H9 (cell line): ENCODE measurements at regions not wholly inside any gene's neighbourhood (a gene's known extent, or its start where the extent isn't known, plus 50 kb on each side); places are given as distances from the start of the nearest gene placed in this dataset.

ENCODE experiments used
- DNase-seq: peaks from one replicate; pipeline ENCODE4 v3.0.0-alpha.2; 2017
- H2AFZ ChIP-seq: one replicate; pipeline ENCODE4 v1.6.1; 2013; ENCODE audit warnings: mild to moderate bottlenecking, low read length, control low read depth, moderate library complexity
- H2AK5ac ChIP-seq: 2 replicates; pipeline ENCODE4 v1.6.1; 2013; ENCODE audit warnings: low read length, control low read depth, mixed read lengths; ENCODE audit not compliant: insufficient read length
- H2BK120ac ChIP-seq: one replicate; pipeline ENCODE4 v1.6.1; 2013; ENCODE audit warnings: low read depth, mild to moderate bottlenecking, low read length, control low read depth, inconsistent platforms; ENCODE audit not compliant: poor library complexity, severe bottlenecking
- H2BK12ac ChIP-seq: 2 replicates; pipeline ENCODE4 v1.6.1; 2013; ENCODE audit warnings: low read length, control low read depth, mixed read lengths, low read depth; ENCODE audit not compliant: insufficient read length
- H2BK15ac ChIP-seq: 2 replicates; pipeline ENCODE4 v1.6.1; 2013; ENCODE audit warnings: low read depth, low read length, control low read depth
- H2BK20ac ChIP-seq: one replicate; pipeline ENCODE4 v1.6.1; 2013; ENCODE audit warnings: low read depth, mild to moderate bottlenecking, low read length, control low read depth, inconsistent platforms; ENCODE audit not compliant: poor library complexity, severe bottlenecking
- H2BK5ac ChIP-seq: 2 replicates; pipeline ENCODE4 v1.6.1; 2013; ENCODE audit warnings: low read length, control low read depth, mixed read lengths; ENCODE audit not compliant: insufficient read length
- H3K14ac ChIP-seq: 2 replicates; pipeline ENCODE4 v1.6.1; 2013; ENCODE audit warnings: low read length, control low read depth; ENCODE audit not compliant: insufficient read depth
- H3K18ac ChIP-seq: 2 replicates; pipeline ENCODE4 v1.6.1; 2013; ENCODE audit warnings: low read depth, mild to moderate bottlenecking, mixed read lengths, low read length, control low read depth; ENCODE audit not compliant: insufficient read length
- H3K23ac ChIP-seq: 2 replicates; pipeline ENCODE4 v1.6.1; 2013; ENCODE audit warnings: low read length, control low read depth, mixed read lengths, low read depth; ENCODE audit not compliant: insufficient read length
- H3K23me2 ChIP-seq: 2 replicates; pipeline ENCODE4 v1.6.1; 2013; ENCODE audit warnings: low read depth, mild to moderate bottlenecking, mixed read lengths, low read length, control low read depth; ENCODE audit not compliant: insufficient read length, poor library complexity, severe bottlenecking
- H3K27ac ChIP-seq: 2 replicates; pipeline ENCODE4 v1.5.1; 2013; ENCODE audit warnings: low read length, control low read depth, mixed read lengths, low read depth; ENCODE audit not compliant: insufficient read length
- H3K27me3 ChIP-seq: 2 replicates; pipeline ENCODE4 v1.6.1; 2013; ENCODE audit warnings: low read length, control low read depth, inconsistent platforms; ENCODE audit not compliant: insufficient read depth
- H3K4ac ChIP-seq: 2 replicates; pipeline ENCODE4 v1.6.1; 2013; ENCODE audit warnings: low read depth, mild to moderate bottlenecking, control low read depth, inconsistent platforms, low read length, moderate library complexity
- H3K4me1 ChIP-seq: 2 replicates; pipeline ENCODE4 v1.6.1; 2013; ENCODE audit warnings: low read length, control low read depth, inconsistent platforms; ENCODE audit not compliant: insufficient read depth
- H3K4me2 ChIP-seq: 2 replicates; pipeline ENCODE4 v1.6.1; 2013; ENCODE audit warnings: low read length, control low read depth, mixed read lengths; ENCODE audit not compliant: insufficient read length, insufficient read depth
- H3K56ac ChIP-seq: 2 replicates; pipeline ENCODE4 v1.6.1; 2013; ENCODE audit warnings: low read depth, mild to moderate bottlenecking, mixed read lengths, low read length, control low read depth; ENCODE audit not compliant: insufficient read length
- H3K79me1 ChIP-seq: 2 replicates; pipeline ENCODE4 v1.6.1; 2013; ENCODE audit warnings: low read depth, mild to moderate bottlenecking, moderate library complexity, low read length, control low read depth, inconsistent platforms; ENCODE audit not compliant: insufficient read depth, poor library complexity, severe bottlenecking
- H3K79me2 ChIP-seq: 2 replicates; pipeline ENCODE4 v1.6.1; 2013; ENCODE audit warnings: low read length, control low read depth, inconsistent platforms; ENCODE audit not compliant: insufficient read depth
- H3K9ac ChIP-seq: 2 replicates; pipeline ENCODE4 v1.6.1; 2013; ENCODE audit warnings: low read length, control low read depth, mixed read lengths; ENCODE audit not compliant: insufficient read length; ENCODE audit errors: extremely low read depth
- H3K9me3 ChIP-seq: one replicate; pipeline ENCODE4 v1.6.1; 2013; ENCODE audit warnings: low read depth, low read length, inconsistent platforms; ENCODE audit not compliant: control insufficient read depth
- H3T11ph ChIP-seq: one replicate; pipeline ENCODE4 v1.6.1; 2013; ENCODE audit warnings: mild to moderate bottlenecking, low read length, control low read depth, inconsistent platforms
- H4K20me1 ChIP-seq: one replicate; pipeline ENCODE4 v1.6.1; 2013; ENCODE audit not compliant: control insufficient read depth, insufficient read length, insufficient read depth
- H4K5ac ChIP-seq: 2 replicates; pipeline ENCODE4 v1.6.1; 2013; ENCODE audit warnings: low read depth, mild to moderate bottlenecking, mixed read lengths, low read length, control low read depth; ENCODE audit not compliant: insufficient read length
- H4K8ac ChIP-seq: replicated peaks from 2 replicates; pipeline ENCODE4 v1.6.1; 2013; ENCODE audit warnings: low read length, control low read depth, mixed read lengths, low read depth; ENCODE audit not compliant: insufficient read length
- H4K91ac ChIP-seq: 2 replicates; pipeline ENCODE4 v1.6.1; 2013; ENCODE audit warnings: low read depth, mild to moderate bottlenecking, moderate library complexity, mixed read lengths, low read length, control low read depth; ENCODE audit not compliant: insufficient read length
- H3K27ac Mint-ChIP-seq, 3 experiments: 2 replicates in 2 of 3; 3 replicates in 1 of 3; pipeline ENCODE4 v1.8.0; 2020 to 2021; ENCODE audit warnings: mixed read lengths in 3 of 3, mild to moderate bottlenecking in 1 of 3, moderate library complexity in 1 of 3
- H3K27me3 Mint-ChIP-seq: 2 replicates; pipeline ENCODE4 v1.8.0; 2021; ENCODE audit warnings: low read depth, mild to moderate bottlenecking, moderate library complexity, mixed read lengths
- H3K36me3 Mint-ChIP-seq, 3 experiments: 2 replicates in 2 of 3; 3 replicates in 1 of 3; pipeline ENCODE4 v1.8.0; 2020 to 2021; ENCODE audit warnings: low read depth in 3 of 3, mixed read lengths in 3 of 3; ENCODE audit not compliant: insufficient read depth in 1 of 3
- H3K4me1 Mint-ChIP-seq, 2 experiments: 2 replicates each; pipeline ENCODE4 v1.8.0; 2020; ENCODE audit warnings: mixed read lengths in 2 of 2
- H3K4me3 Mint-ChIP-seq, 2 experiments: 2 replicates in 1 of 2; 3 replicates in 1 of 2; pipeline ENCODE4 v1.8.0; 2020 to 2021; ENCODE audit warnings: mild to moderate bottlenecking in 2 of 2, mixed read lengths in 2 of 2, moderate library complexity in 1 of 2
- H3K9me3 Mint-ChIP-seq, 2 experiments: 2 replicates in 1 of 2; 3 replicates in 1 of 2; pipeline ENCODE4 v1.8.0; 2020; ENCODE audit warnings: mild to moderate bottlenecking in 2 of 2, mixed read lengths in 2 of 2, moderate library complexity in 1 of 2
- CTCF ChIP-seq: fragments of 200-600 bp; sonication (generic); conservative IDR thresholded peaks from 3 replicates; pipeline ENCODE4 v1.8.0; 2021; ENCODE audit warnings: antibody characterized with exemption, mild to moderate bottlenecking
- WGBS: extraction: QIAGEN DNeasy Blood & Tissue Kit; methylation state at CpG from one replicate; pipeline ENCODE4 v1.1.7; 2013; ENCODE audit warnings: missing lambda C conversion rate, low lambda C conversion rate, mixed read lengths; ENCODE audit not compliant: insufficient read length; ENCODE audit errors: extremely low coverage; 5-methylcytosine and 5-hydroxymethylcytosine counted together

- no peak overlapping the region for H3K27ac Mint-ChIP-seq
- H3K4me1 Mint-ChIP-seq: peaks cover 25 to 30% of the 10 kb centered on the region in 2 experiments
- Histone ChIP-seq H3K4me2 (no peak overlapping the region), H3K14ac (no peak overlapping the region), H4K20me1 (no peaks in the 10 kb centered on the region), H3K4me1 (peaks cover 4% of the 10 kb centered on the region; the same call in 1 of the 2 replicates), H4K8ac (no peak overlapping the region), H2BK20ac (no peak overlapping the region), H3K9ac (no peak overlapping the region), H4K91ac (no peak overlapping the region), H3K4ac (no peak overlapping the region), H3K27ac (no peak overlapping the region), H3K79me2 (no peaks in the 10 kb centered on the region), H2BK5ac (no peak overlapping the region), H2BK15ac (no peak overlapping the region), H3K56ac (no peak overlapping the region), H4K5ac (no peak overlapping the region), H2BK120ac (no peak overlapping the region), H3K9me3 (no peaks in the 10 kb centered on the region), H3K79me1 (no peaks in the 10 kb centered on the region), H3K27me3 (no peaks in the 10 kb centered on the region), H3T11ph (no peak overlapping the region), H2AK5ac (no peak overlapping the region), H3K23me2 (no peaks in the 10 kb centered on the region), H2AFZ (no peak overlapping the region), H3K23ac (no peak overlapping the region), H2BK12ac (no peak overlapping the region), H3K18ac (no peak overlapping the region)
- no peaks in the 10 kb centered on the region for H3K27me3 Mint-ChIP-seq
- no peak for TF ChIP-seq CTCF
- DNase-seq: no peak
- peaks cover 7 to 14% (median 8%) of the 10 kb centered on the region in 3 experiments; a peak in 6 of 7 replicates for H3K36me3 Mint-ChIP-seq
- WGBS: no CpG with 5 or more reads among the region's 3 CpGs
- H3K9me3 Mint-ChIP-seq: peaks cover 9 to 14% of the 10 kb centered on the region in 2 experiments; a peak in 4 of 5 replicates
- H3K4me3 Mint-ChIP-seq: no peak overlapping the region
Measured at GRCh38 chr10:36423821-36424248, 701.6 kb upstream of the ANKRD30A start.
